Hepatocyte (in vitro differentiated cells): ENCODE measurements at regions not wholly inside any gene's neighbourhood (a gene's known extent, or its start where the extent isn't known, plus 50 kb on each side); places are given as distances from the start of the nearest gene placed in this dataset.

Experiments
- DNase-seq: peaks from one replicate; pipeline ENCODE4 v3.0.0-alpha.2; 2016; ENCODE audit warnings: low spot score
- H2AFZ ChIP-seq: fragments of 200-600 bp; sonication (generic); 2 replicates; pipeline ENCODE4 v1.6.0; 2016; ENCODE audit warnings: antibody characterized with exemption, mild to moderate bottlenecking
- H3K27ac ChIP-seq: fragments of 200-600 bp; sonication (generic); 2 replicates; pipeline ENCODE4 v1.5.1; 2016; ENCODE audit warnings: mild to moderate bottlenecking
- H3K27me3 ChIP-seq: fragments of 200-600 bp; sonication (generic); 2 replicates; pipeline ENCODE4 v1.6.1; 2016
- H3K36me3 ChIP-seq: fragments of 200-600 bp; sonication (generic); replicated peaks from 2 replicates; pipeline ENCODE4 v1.5.1; 2016; ENCODE audit warnings: low read depth; ENCODE audit not compliant: insufficient read depth
- H3K4me1 ChIP-seq: fragments of 200-600 bp; sonication (generic); 2 replicates; pipeline ENCODE4 v1.5.1; 2016; ENCODE audit warnings: mild to moderate bottlenecking, moderate library complexity; ENCODE audit not compliant: insufficient read depth
- H3K4me2 ChIP-seq: fragments of 200-600 bp; sonication (generic); 2 replicates; pipeline ENCODE4 v1.6.0; 2016
- H3K4me3 ChIP-seq: fragments of 200-600 bp; sonication (generic); 2 replicates; pipeline ENCODE4 v1.5.1; 2016; ENCODE audit warnings: mild to moderate bottlenecking
- H3K79me2 ChIP-seq: fragments of 200-600 bp; sonication (generic); 2 replicates; pipeline ENCODE4 v1.6.0; 2017; ENCODE audit warnings: mild to moderate bottlenecking
- H3K9me2 ChIP-seq: fragments of 200-600 bp; sonication (generic); replicated peaks from 2 replicates; pipeline ENCODE4 v1.6.0; 2017; ENCODE audit warnings: mild to moderate bottlenecking; ENCODE audit not compliant: insufficient read depth
- H3K9me3 ChIP-seq: fragments of 200-600 bp; sonication (generic); 2 replicates; pipeline ENCODE4 v1.5.1; 2016; ENCODE audit warnings: low read depth, mild to moderate bottlenecking
- H4K20me1 ChIP-seq: fragments of 200-600 bp; sonication (generic); 2 replicates; pipeline ENCODE4 v1.6.0; 2016; ENCODE audit warnings: mild to moderate bottlenecking; ENCODE audit not compliant: insufficient read depth, poor library complexity, severe bottlenecking
- CTCF ChIP-seq: fragments of 200-600 bp; sonication (generic); IDR thresholded peaks from 2 replicates; pipeline ENCODE4 v1.5.1; 2016; ENCODE audit warnings: antibody characterized with exemption, mild to moderate bottlenecking; ENCODE audit not compliant: poor library complexity
- EZH2 ChIP-seq: fragments of 200-600 bp; sonication (generic); IDR thresholded peaks from 2 replicates; pipeline ENCODE4 v1.6.1; 2016; ENCODE audit warnings: antibody characterized with exemption, mild to moderate bottlenecking, borderline replicate concordance
- EZH2phosphoT487 ChIP-seq: fragments of 200-600 bp; sonication (generic); IDR thresholded peaks from one replicate; pipeline ENCODE4 v1.6.1; 2018; ENCODE audit warnings: antibody characterized with exemption, mild to moderate bottlenecking, low read depth, moderate library complexity; ENCODE audit not compliant: unreplicated experiment, severe bottlenecking
- WGBS: methylation state at CpG from one replicate; pipeline ENCODE4 v1.1.6; 2016; ENCODE audit warnings: low lambda C conversion rate; ENCODE audit errors: missing lambda C conversion rate; 5-methylcytosine and 5-hydroxymethylcytosine counted together

- TF ChIP-seq EZH2 (no peak), CTCF (no peak), EZH2phosphoT487 (no peak)
- 92% methylated on average over 6 of the region's 6 CpGs for WGBS
- Histone ChIP-seq H3K36me3 (no peaks in the 10 kb centered on the region), H2AFZ (no peak overlapping the region), H3K4me3 (no peak overlapping the region), H3K9me3 (no peaks in the 10 kb centered on the region), H4K20me1 (no peaks in the 10 kb centered on the region), H3K27ac (no peak overlapping the region), H3K9me2 (no peaks in the 10 kb centered on the region), H3K79me2 (no peaks in the 10 kb centered on the region), H3K4me1 (no peaks in the 10 kb centered on the region), H3K4me2 (no peak overlapping the region), H3K27me3 (no peaks in the 10 kb centered on the region)
- no peak for DNase-seq
Observed at GRCh38 chr14:48113713-48114112, 438.3 kb upstream of the MDGA2 start.

- Histone ChIP-seq H3K4me1 (no peaks in the 10 kb centered on the region), H3K9me3 (no peaks in the 10 kb centered on the region), H4K20me1 (no peaks in the 10 kb centered on the region), H3K4me2 (no peak overlapping the region), H3K4me3 (no peak overlapping the region), H3K9me2 (no peaks in the 10 kb centered on the region), H3K36me3 (no peaks in the 10 kb centered on the region), H3K79me2 (no peaks in the 10 kb centered on the region), H3K27ac (no peak overlapping the region), H3K27me3 (no peaks in the 10 kb centered on the region), H2AFZ (no peak overlapping the region)
- 79% methylated on average over 3 of the region's 3 CpGs for WGBS
- no peak for TF ChIP-seq EZH2phosphoT487
- no peak for TF ChIP-seq CTCF
- TF ChIP-seq EZH2: no peak
- DNase-seq: no peak
Observed at GRCh38 chr14:48111151-48111550, 435.7 kb upstream of the MDGA2 start.

- no peak overlapping the region for H3K27ac ChIP-seq
- H3K27me3 ChIP-seq: no peaks in the 10 kb centered on the region
- no peaks in the 10 kb centered on the region for H3K9me3 ChIP-seq
- H3K9me2 ChIP-seq: no peaks in the 10 kb centered on the region
- WGBS: 82% methylated on average over 1 of the region's 1 CpG
- H3K4me1 ChIP-seq: no peaks in the 10 kb centered on the region
- H4K20me1 ChIP-seq: no peaks in the 10 kb centered on the region
- H3K4me2 ChIP-seq: no peak overlapping the region
- H3K79me2 ChIP-seq: no peaks in the 10 kb centered on the region
- DNase-seq: no peak
- no peaks in the 10 kb centered on the region for H3K36me3 ChIP-seq
- H2AFZ ChIP-seq: no peak overlapping the region
- no peak overlapping the region for H3K4me3 ChIP-seq
- TF ChIP-seq EZH2phosphoT487: no peak
- no peak for TF ChIP-seq CTCF
- TF ChIP-seq EZH2: no peak
Observed at GRCh38 chr14:48107646-48108045, 432.2 kb upstream of the MDGA2 start.

GRCh38 chr14:48096897-48097296 lies 421.5 kb upstream of the MDGA2 start:
- Histone ChIP-seq H2AFZ (no peak overlapping the region), H3K4me2 (no peak overlapping the region), H3K9me3 (no peaks in the 10 kb centered on the region), H3K4me1 (no peaks in the 10 kb centered on the region), H3K27ac (no peak overlapping the region), H3K9me2 (no peaks in the 10 kb centered on the region), H3K36me3 (no peaks in the 10 kb centered on the region), H4K20me1 (no peaks in the 10 kb centered on the region), H3K27me3 (no peaks in the 10 kb centered on the region), H3K4me3 (no peak overlapping the region), H3K79me2 (no peaks in the 10 kb centered on the region)
- 87% methylated on average over 2 of the region's 2 CpGs for WGBS
- TF ChIP-seq EZH2 (no peak), CTCF (no peak), EZH2phosphoT487 (no peak)
- DNase-seq: no peak
